OCI-LY7 (cell line): ENCODE measurements at regions not wholly inside any gene's neighbourhood (a gene's known extent, or its start where the extent isn't known, plus 50 kb on each side); places are given as distances from the start of the nearest gene placed in this dataset.

Source experiments
- EZH2phosphoT487 ChIP-seq: fragments of 200-600 bp; sonication (generic); IDR thresholded peaks from 2 replicates; pipeline ENCODE4 v1.6.1; 2018; ENCODE audit warnings: low read depth, borderline replicate concordance, mild to moderate bottlenecking, mixed run types, antibody characterized with exemption, low read length, moderate library complexity, mixed read lengths
- TF ChIP-seq, protein P1 (sequence below): fragments of 200-600 bp; sonication (generic); conservative IDR thresholded peaks from 2 replicates; pipeline ENCODE4 v1.5.1; 2014; ENCODE audit warnings: mild to moderate bottlenecking, antibody characterized with exemption, low read length, moderate library complexity, mixed read lengths

DNA sequence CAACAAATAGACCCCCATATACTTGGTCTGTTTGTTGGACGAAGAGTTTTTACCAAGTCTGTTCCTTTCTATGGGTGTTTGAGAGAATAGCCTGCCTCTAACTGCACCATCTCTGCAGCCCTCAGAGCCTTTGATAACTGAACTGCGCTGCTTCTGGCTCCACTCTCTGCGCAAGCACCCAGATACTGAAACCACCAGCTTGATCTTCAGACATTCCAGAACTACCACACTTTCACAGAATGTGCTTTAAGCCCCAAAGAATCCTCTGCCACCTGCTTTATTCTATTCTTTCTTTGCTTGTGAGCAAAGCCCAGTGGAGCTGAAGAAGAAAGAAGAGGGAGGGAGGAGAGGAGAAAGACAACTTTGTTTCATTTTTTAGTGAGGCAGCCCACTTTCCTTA is 380.7 kb downstream of the BCL11A start:
- TF ChIP-seq, protein P1, sequence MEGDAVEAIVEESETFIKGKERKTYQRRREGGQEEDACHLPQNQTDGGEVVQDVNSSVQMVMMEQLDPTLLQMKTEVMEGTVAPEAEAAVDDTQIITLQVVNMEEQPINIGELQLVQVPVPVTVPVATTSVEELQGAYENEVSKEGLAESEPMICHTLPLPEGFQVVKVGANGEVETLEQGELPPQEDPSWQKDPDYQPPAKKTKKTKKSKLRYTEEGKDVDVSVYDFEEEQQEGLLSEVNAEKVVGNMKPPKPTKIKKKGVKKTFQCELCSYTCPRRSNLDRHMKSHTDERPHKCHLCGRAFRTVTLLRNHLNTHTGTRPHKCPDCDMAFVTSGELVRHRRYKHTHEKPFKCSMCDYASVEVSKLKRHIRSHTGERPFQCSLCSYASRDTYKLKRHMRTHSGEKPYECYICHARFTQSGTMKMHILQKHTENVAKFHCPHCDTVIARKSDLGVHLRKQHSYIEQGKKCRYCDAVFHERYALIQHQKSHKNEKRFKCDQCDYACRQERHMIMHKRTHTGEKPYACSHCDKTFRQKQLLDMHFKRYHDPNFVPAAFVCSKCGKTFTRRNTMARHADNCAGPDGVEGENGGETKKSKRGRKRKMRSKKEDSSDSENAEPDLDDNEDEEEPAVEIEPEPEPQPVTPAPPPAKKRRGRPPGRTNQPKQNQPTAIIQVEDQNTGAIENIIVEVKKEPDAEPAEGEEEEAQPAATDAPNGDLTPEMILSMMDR: no peak
- no peak for TF ChIP-seq EZH2phosphoT487
